Activated naive CD8-positive, alpha-beta T cell treated with anti-CD3 and anti-CD28 coated beads for 36 hours (primary cell): ENCODE measurements at regions not wholly inside any gene's neighbourhood (a gene's known extent, or its start where the extent isn't known, plus 50 kb on each side); places are given as distances from the start of the nearest gene placed in this dataset.
"Not testable (repeated sequence)": the region's sequence is repeated elsewhere in the genome, so short reads cannot be mapped to it uniquely, and the experiment has no call there.

Experiments used
- DNase-seq: peaks from one replicate; pipeline ENCODE4 v3.0.0; 2021
- H3K27ac Mint-ChIP-seq: one replicate; pipeline ENCODE4 v1.8.0; 2022; ENCODE audit warnings: mild to moderate bottlenecking, moderate library complexity, mixed read lengths
- H3K27me3 Mint-ChIP-seq: one replicate; pipeline ENCODE4 v1.8.0; 2022; ENCODE audit warnings: mild to moderate bottlenecking, mixed read lengths
- H3K36me3 Mint-ChIP-seq: one replicate; pipeline ENCODE4 v1.8.0; 2021; ENCODE audit warnings: mild to moderate bottlenecking, mixed read lengths
- H3K4me1 Mint-ChIP-seq: one replicate; pipeline ENCODE4 v1.8.0; 2021; ENCODE audit warnings: mixed read lengths
- H3K4me3 Mint-ChIP-seq: one replicate; pipeline ENCODE4 v1.8.0; 2022; ENCODE audit warnings: mild to moderate bottlenecking, moderate library complexity, mixed read lengths
- H3K9me3 Mint-ChIP-seq: one replicate; pipeline ENCODE4 v1.8.0; 2022; ENCODE audit warnings: mixed read lengths

DNA sequence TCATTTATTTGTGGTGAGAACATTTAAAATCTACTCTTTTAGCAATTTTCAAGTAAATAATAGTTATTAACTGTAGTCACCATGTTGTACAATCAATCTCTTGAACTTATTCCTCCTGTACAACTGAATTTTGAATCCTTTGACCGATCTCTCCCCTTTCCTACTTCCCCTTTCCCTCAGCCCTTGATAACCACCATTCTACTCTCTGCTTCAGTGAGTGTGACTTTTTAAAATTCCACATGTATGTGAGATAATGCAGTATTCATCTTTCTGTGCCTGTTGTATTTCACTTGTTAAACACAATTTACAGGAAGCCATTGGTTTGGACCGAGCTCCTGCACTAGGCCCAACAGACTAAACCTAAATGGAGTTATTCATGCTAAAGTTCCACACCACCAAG lies 458.9 kb upstream of the PDE3A start:
- H3K27ac Mint-ChIP-seq, result no peak overlapping the region
- peaks cover 3% of the 10 kb centered on the region for H3K27me3 Mint-ChIP-seq
- H3K36me3 Mint-ChIP-seq, result no peaks in the 10 kb centered on the region
- peaks cover 1% of the 10 kb centered on the region for H3K9me3 Mint-ChIP-seq
- H3K4me3 Mint-ChIP-seq, result no peak overlapping the region
- DNase-seq, result no peak
- H3K4me1 Mint-ChIP-seq, result peaks cover 6% of the 10 kb centered on the region

DNA sequence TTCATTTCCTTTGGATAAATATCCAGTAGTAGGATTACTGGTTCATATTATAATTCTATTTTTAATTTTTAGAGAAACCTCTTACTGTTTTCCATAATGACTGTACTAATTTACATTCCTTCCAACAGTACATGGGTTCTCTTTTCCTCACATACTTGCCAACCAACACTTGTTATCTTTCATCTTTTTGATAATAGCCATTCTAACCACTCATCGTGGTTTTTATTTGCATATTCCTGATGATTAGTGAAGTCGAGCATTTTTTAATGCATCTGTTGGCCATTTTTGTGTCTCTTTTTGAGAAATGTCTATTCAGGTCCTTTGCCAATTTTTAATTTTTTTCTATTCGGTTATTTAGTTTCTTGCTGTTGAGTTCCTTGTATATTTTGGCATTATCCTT lies 457.7 kb upstream of the PDE3A start:
- H3K36me3 Mint-ChIP-seq, result no peaks in the 10 kb centered on the region
- H3K4me1 Mint-ChIP-seq, result peaks cover 6% of the 10 kb centered on the region

DNA sequence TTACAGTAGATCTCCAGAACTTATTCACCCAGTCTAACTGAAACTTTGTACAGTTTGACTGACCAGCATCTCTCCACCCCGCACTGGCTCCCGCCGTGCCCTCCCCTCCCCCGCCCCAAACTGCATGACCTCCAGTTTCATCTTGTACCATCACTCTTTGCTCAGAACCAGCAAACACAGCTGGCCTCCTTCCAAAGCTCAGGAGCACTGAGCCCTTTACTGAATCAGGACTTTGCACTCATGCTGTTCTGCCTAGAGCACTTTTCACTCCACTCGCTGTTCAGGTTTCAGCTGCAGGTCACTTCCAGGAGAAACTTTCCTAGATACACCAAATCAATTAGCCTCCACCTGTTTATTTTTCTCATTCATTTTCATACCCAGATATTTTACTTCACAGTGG lies 455.3 kb upstream of the PDE3A start:
- H3K36me3 Mint-ChIP-seq, result no peaks in the 10 kb centered on the region
- H3K27ac Mint-ChIP-seq, result no peak overlapping the region
- no peak for DNase-seq
- H3K27me3 Mint-ChIP-seq, result peaks cover 3% of the 10 kb centered on the region
- H3K9me3 Mint-ChIP-seq, result peaks cover 1% of the 10 kb centered on the region
- peaks cover 6% of the 10 kb centered on the region for H3K4me1 Mint-ChIP-seq
- no peak overlapping the region for H3K4me3 Mint-ChIP-seq

More for the DNA sequence above, 457.7 kb upstream of the PDE3A start:
- Mint-ChIP-seq H3K9me3 (peaks cover 1% of the 10 kb centered on the region), H3K27ac (no peak overlapping the region), H3K27me3 (peaks cover 3% of the 10 kb centered on the region), H3K4me3 (no peak overlapping the region)
- no peak for DNase-seq

DNA sequence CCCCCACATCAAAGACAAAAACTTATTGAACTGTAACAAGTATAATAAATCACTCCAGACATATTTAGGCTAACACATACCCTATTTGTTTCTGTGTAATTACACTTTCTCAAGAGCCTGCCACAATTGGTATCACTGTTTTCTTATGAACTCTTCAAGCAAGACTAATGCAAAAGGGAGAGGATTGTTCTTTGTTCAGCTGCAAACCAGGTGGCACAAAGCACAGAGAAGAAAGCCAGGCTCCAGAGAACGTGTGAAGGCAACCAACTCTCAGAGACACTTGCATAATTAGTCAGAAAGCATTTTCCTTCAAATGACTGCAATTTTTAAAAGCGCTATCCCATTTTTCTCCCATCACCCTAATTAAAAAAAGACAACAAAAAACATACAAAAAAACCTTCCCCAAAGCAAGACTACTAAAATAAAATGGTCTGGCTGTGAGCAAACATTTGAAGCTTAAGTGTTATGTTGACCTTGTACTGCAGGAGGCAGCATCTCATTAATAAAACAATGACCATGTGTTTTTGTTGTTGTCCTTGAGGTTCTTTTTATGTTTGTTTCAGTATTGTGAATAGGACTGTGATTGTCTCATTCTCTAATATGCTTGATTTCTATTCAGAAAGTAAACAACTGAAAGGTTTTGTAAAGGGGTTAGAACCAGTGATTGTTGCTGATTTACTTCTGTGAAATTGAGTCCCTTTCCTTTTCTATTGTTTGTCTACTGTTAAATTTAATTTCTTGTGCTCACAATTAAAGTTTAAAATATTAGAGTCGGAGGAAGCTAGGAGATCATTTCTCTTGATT lies 452.7 kb upstream of the PDE3A start:
- Mint-ChIP-seq H3K36me3 (no peaks in the 10 kb centered on the region), H3K27me3 (peaks cover 3% of the 10 kb centered on the region)

DNA sequence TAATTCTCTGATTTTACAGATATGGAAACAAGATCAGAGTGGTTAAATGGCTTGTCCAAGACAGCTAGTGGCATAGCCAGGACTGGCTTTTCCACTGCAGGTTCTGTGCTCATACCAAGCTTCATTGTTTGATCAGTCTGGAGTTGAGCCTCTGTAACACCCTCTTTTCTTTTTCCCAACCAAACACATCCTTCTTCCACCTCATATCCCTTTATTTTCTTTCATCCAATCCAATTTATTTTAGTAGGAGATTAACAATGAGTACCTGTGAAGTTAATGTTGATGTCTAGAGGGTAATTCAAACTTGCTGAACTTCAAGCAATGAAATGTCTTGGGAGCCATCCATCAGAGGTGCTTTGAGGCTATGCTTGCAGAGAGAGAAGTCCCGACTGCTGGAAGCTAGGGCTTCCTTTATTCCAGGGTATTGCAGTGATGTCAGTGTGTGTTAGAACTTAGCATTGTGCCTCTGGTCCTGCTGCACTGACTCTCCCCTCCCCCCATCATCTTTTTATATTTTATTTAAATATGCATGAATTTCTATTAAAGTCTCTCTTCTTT lies 452.1 kb upstream of the PDE3A start:
- Mint-ChIP-seq H3K9me3 (peaks cover under 1% of the 10 kb centered on the region), H3K36me3 (no peaks in the 10 kb centered on the region), H3K4me3 (no peak overlapping the region), H3K27ac (no peak overlapping the region), H3K27me3 (peaks cover 2% of the 10 kb centered on the region), H3K4me1 (no peaks in the 10 kb centered on the region)
- DNase-seq, result no peak

More for the DNA sequence above, 452.7 kb upstream of the PDE3A start:
- no peak overlapping the region for H3K27ac Mint-ChIP-seq
- no peak for DNase-seq
- H3K4me3 Mint-ChIP-seq, result no peak overlapping the region
- peaks cover 1% of the 10 kb centered on the region for H3K9me3 Mint-ChIP-seq
- no peaks in the 10 kb centered on the region for H3K4me1 Mint-ChIP-seq

DNA sequence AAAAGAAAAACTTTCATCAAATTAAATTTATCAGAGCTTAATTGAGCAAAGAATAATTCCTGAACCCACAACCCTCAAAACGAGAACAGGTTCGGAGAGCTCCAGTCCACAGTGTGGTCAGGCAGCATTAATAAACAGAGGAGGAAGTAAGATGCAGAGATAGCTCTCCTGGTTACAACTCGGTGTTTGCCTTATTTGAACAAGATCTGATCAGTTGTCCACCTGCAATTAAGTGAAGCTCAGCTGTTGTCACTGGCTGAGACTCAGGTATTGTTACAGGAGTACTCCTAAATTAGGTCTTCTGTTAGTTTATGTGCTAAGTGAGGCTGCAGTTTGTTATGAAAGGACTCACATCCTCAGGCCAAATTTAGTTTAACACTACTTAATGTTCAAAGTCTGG lies 451.4 kb upstream of the PDE3A start:
- DNase-seq, result no peak
- Mint-ChIP-seq H3K36me3 (no peaks in the 10 kb centered on the region), H3K27ac (no peak overlapping the region), H3K9me3 (no peaks in the 10 kb centered on the region), H3K27me3 (no peaks in the 10 kb centered on the region), H3K4me3 (no peak overlapping the region), H3K4me1 (no peaks in the 10 kb centered on the region)

DNA sequence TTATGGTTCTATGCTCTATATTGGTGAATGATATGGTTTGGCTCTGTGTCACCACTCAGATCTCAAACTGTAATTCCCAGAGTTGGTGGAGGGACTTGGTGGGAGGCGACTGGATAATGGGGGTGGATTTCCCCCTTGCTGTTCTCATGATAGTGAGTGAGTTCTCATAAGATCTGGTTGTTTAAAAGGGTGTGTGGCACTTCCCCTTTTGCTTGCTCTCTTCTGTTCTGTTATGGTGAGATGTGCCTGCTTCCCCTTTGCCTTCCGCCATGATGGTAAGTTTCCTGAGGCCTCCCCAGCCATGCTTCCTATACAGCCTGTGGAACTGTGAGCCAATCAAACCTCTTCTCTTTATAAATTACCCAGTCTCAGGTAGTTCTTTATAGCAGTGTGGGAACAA lies 446.6 kb upstream of the PDE3A start:
- H3K27me3 Mint-ChIP-seq, H3K9me3 Mint-ChIP-seq, DNase-seq, H3K4me3 Mint-ChIP-seq, H3K27ac Mint-ChIP-seq, H3K36me3 Mint-ChIP-seq, H3K4me1 Mint-ChIP-seq: not testable (repeated sequence)

DNA sequence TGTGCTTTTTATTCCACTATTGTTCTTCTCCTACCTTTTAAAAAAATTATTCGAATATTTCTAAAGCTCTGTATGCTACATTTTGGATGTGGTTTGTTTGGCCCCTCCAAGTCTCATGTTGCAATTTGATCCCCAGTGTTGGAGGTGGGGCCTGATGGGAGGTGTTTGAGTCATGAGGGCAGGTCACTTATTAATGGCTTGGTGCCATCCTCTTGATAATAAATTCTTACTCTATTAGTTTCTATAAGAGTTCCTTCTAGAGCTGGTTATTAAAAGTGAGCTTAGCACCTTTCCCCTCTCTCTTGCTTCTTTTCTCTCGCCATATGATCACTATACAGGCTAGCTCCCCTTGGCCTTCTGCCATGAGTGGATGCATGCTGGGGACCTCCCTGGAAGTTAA lies 445.6 kb upstream of the PDE3A start:
- H3K36me3 Mint-ChIP-seq, result no peaks in the 10 kb centered on the region
- no peaks in the 10 kb centered on the region for H3K4me1 Mint-ChIP-seq
- H3K27me3 Mint-ChIP-seq, result no peaks in the 10 kb centered on the region
- H3K9me3 Mint-ChIP-seq, result no peaks in the 10 kb centered on the region
- no peak overlapping the region for H3K4me3 Mint-ChIP-seq
- no peak overlapping the region for H3K27ac Mint-ChIP-seq
- DNase-seq, result no peak

DNA sequence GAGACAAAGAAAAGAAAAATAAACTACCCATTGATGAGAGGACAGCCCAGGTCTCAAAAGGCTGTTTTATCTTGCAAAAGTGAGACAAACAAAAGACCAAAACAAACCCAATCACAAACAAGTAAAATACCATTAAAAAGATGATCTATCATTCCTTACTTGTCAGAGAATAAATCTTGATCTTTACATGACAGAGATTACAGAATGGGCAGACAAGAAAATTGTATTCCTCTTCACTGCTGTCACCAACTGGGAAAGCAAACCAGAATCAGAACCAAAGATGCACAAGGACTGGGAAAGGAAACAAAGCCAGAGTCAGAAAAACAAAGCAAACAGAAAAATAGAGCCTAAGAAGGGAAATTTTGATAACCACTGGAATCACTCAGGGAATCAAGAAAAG lies 444.0 kb upstream of the PDE3A start:
- Mint-ChIP-seq H3K27ac (no peak overlapping the region), H3K9me3 (no peaks in the 10 kb centered on the region), H3K27me3 (no peaks in the 10 kb centered on the region), H3K4me1 (no peaks in the 10 kb centered on the region), H3K4me3 (no peak overlapping the region), H3K36me3 (no peaks in the 10 kb centered on the region)
- DNase-seq, result no peak

DNA sequence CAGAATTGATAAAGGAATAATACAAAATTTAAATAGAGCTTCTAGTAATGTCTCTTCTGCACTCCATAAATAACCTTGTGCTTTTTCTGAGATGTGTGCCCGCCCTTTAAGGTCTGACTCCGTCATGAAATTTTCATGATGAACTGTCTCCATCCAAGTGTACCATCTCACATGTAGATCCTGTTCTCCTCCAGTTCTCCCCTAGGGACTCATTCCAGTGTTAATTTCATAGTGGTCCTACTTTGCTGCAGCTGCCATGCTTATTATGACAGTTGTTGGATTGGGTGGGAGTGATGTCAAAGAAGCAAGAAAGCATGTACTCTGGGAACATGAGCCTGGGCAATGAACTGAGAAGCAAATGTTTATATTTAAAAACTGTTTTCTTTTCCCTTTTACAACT lies 442.5 kb upstream of the PDE3A start:
- DNase-seq, result no peak
- H3K27ac Mint-ChIP-seq, result no peak overlapping the region
- H3K27me3 Mint-ChIP-seq, result no peaks in the 10 kb centered on the region
- H3K36me3 Mint-ChIP-seq, result no peaks in the 10 kb centered on the region
- H3K4me3 Mint-ChIP-seq, result no peak overlapping the region
- no peaks in the 10 kb centered on the region for H3K4me1 Mint-ChIP-seq
- H3K9me3 Mint-ChIP-seq, result no peaks in the 10 kb centered on the region

DNA sequence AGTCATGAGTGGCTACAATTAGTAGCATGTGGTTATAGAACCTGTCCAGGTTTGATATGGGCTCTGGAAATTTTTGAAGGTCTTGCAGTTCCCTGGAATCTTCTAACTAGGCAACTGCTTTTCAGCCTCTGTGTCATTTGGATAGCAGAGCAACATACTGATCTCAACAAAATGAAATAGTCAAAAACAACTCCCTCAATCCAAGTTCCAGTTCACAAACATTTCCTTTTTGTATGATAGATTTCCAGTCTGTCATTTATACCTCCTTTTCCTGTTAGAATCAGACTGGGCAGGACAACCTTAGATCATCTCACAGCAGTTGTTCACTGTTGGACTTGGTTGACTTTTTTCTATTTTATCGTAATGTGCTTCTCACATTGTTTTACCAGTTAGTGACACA lies 442.1 kb upstream of the PDE3A start:
- H3K27ac Mint-ChIP-seq, result no peak overlapping the region
- H3K9me3 Mint-ChIP-seq, result no peaks in the 10 kb centered on the region
- no peaks in the 10 kb centered on the region for H3K36me3 Mint-ChIP-seq
- DNase-seq, result no peak
- H3K27me3 Mint-ChIP-seq, result no peaks in the 10 kb centered on the region
- no peaks in the 10 kb centered on the region for H3K4me1 Mint-ChIP-seq
- H3K4me3 Mint-ChIP-seq, result no peak overlapping the region

DNA sequence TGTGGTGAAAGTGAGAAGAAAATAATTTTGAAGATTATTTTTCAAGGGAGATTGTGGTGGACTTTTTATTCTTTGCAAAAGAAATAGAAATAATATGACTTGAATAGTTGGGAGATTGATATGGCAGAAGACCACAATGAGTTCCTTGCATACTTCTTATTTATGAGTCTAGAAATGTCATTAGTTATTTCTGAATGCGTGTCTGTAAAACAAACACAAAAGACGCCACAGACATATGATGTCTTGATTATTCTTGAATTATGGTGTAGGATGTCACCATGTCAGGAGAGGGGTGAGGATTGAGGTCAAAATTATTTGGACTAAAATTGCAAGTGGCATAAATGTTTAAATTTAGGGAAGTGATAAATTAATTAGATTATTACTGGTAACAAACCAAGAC lies 440.7 kb upstream of the PDE3A start:
- Mint-ChIP-seq H3K36me3 (no peaks in the 10 kb centered on the region), H3K4me3 (no peak overlapping the region), H3K27me3 (peaks cover 3% of the 10 kb centered on the region), H3K9me3 (no peaks in the 10 kb centered on the region), H3K27ac (no peak overlapping the region), H3K4me1 (no peaks in the 10 kb centered on the region)
- DNase-seq, result no peak

DNA sequence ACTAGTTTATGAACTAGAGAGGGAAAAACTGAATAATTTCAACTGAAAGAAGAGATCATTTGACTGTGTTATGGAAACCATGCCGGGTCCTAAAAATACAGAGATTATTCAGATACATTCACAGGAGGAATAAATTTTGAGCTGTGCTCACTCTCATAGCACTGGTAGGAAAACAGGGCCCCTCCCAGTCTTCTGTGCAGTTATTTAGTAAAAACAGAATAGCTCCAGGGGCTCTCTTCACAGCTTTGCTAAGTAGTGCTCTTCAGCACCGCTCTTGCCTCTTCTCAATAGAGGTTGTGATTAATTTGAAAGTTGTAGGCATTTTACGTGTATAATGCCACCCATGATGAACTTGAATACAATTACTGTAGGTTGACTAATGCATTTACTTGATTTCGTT lies 435.9 kb upstream of the PDE3A start:
- Mint-ChIP-seq H3K9me3 (no peaks in the 10 kb centered on the region), H3K27ac (no peak overlapping the region), H3K36me3 (no peaks in the 10 kb centered on the region), H3K27me3 (peaks cover 3% of the 10 kb centered on the region), H3K4me1 (no peaks in the 10 kb centered on the region), H3K4me3 (no peak overlapping the region)
- DNase-seq, result no peak

DNA sequence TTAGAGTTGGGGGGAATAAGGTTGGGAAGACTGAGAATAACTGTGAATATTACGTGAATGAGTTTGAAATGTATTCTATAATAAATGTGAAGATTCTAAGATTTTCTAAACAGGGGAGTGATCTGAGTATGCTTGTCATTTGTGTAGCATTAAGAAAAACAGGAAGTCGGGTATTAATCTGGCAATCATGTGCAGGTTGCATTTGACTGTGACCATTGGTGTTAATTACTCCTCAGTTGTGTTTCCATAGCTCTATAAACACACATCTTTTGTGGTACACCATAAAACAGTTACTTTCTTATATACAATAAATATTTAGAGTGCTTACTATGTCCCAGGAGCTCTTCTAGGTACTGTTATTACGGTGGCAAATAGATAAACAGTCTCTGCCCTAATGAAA lies 434.4 kb upstream of the PDE3A start:
- Mint-ChIP-seq H3K4me1 (no peaks in the 10 kb centered on the region), H3K27ac (no peak overlapping the region), H3K9me3 (no peaks in the 10 kb centered on the region), H3K36me3 (no peaks in the 10 kb centered on the region), H3K4me3 (no peak overlapping the region), H3K27me3 (peaks cover 3% of the 10 kb centered on the region)
- DNase-seq, result no peak

DNA sequence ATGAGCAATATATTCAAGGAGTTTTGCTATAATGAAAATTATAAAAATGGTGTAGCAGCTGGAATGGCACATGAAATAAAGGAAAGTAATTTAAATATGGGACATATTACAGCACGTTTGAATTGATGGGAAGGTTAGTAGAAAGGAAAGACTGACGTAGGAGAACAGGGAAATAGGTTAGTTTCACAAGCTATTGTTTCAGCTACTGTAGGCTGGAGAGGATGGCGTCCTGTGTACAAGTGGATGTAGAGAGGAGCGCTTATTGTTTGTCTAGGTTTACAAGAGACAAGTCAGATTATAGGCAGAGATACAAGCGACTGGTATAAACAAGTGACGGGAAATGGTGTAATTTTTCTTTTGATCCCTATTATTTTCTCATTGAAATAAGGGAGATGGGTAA lies 431.2 kb upstream of the PDE3A start:
- H3K36me3 Mint-ChIP-seq, result no peaks in the 10 kb centered on the region
- H3K4me1 Mint-ChIP-seq, result no peaks in the 10 kb centered on the region
- peaks cover 1% of the 10 kb centered on the region for H3K27me3 Mint-ChIP-seq
- no peak for DNase-seq
- H3K27ac Mint-ChIP-seq, result no peak overlapping the region
- H3K9me3 Mint-ChIP-seq, result no peaks in the 10 kb centered on the region
- no peak overlapping the region for H3K4me3 Mint-ChIP-seq

DNA sequence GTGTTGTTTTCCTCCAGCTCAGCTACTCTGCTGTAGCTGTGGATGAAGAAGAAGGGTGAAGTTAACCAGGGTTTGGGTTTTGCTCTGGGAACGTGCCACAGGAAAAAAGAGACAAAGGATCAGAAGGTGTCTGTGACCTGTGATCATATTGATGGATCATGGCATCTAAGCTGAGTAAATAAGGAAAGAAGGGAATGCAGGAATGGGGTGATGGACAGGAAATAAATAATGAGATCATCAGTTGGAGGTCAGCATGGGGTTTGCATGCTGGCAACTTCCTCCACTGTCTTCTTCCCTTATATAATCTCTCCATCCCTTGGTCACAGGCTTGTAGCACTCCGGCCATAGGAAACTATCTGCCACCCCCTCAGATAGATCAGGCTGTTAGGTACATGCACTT lies 430.3 kb upstream of the PDE3A start:
- Mint-ChIP-seq H3K27ac (no peak overlapping the region), H3K36me3 (no peaks in the 10 kb centered on the region), H3K4me3 (no peak overlapping the region), H3K4me1 (no peaks in the 10 kb centered on the region), H3K9me3 (no peaks in the 10 kb centered on the region), H3K27me3 (no peaks in the 10 kb centered on the region)
- no peak for DNase-seq
